Fibroblast of villous mesenchyme (primary cell): ENCODE measurements at regions not wholly inside any gene's neighbourhood (a gene's known extent, or its start where the extent isn't known, plus 50 kb on each side); places are given as distances from the start of the nearest gene placed in this dataset.

Source experiments
- DNase-seq: peaks from one replicate; pipeline ENCODE4 v3.0.0-alpha.2; 2010; ENCODE audit warnings: low read depth
- H3K4me3 ChIP-seq: 2 replicates; pipeline ENCODE4 v1.5.1; 2011; ENCODE audit warnings: low read depth, mild to moderate bottlenecking, low read length
- CTCF ChIP-seq: IDR thresholded peaks from 2 replicates; pipeline ENCODE4 v1.5.1; 2012; ENCODE audit warnings: low read depth, mild to moderate bottlenecking, low read length; ENCODE audit not compliant: insufficient read depth

GRCh38 chr3:90035643-90036042 lies 928.2 kb downstream of the EPHA3 start:
- no peak overlapping the region for H3K4me3 ChIP-seq
- no peak for TF ChIP-seq CTCF
- DNase-seq = no peak

- no peak for DNase-seq
Observed at GRCh38 chr3:90036939-90037469, 929.6 kb downstream of the EPHA3 start.

DNA sequence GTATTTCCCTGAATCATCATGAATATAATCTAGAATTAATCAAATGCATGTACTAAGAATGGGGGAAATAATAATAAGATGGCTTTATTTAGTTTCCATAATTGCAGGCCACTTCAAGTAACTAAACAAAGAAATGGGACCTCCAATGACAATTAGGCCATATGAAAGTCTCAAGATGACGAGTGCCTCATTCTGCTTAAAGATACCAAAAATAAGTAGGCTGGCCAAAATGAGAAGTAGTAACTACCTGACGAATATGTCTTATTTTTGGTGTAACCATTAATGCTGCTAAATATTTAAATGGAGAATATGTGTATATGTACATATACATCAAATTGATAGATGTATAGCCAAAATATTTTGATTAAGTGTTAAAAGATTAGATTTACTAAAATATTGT lies 932.6 kb downstream of the EPHA3 start:
- H3K4me3 ChIP-seq = no peak overlapping the region
- TF ChIP-seq CTCF = no peak
- DNase-seq = no peak

More at GRCh38 chr3:90036939-90037469, 929.6 kb downstream of the EPHA3 start:
- H3K4me3 ChIP-seq = no peak overlapping the region
- no peak for TF ChIP-seq CTCF

GRCh38 chr3:90040554-90040953 lies 933.1 kb downstream of the EPHA3 start:
- TF ChIP-seq CTCF = no peak
- H3K4me3 ChIP-seq = no peak overlapping the region
- no peak for DNase-seq

DNA sequence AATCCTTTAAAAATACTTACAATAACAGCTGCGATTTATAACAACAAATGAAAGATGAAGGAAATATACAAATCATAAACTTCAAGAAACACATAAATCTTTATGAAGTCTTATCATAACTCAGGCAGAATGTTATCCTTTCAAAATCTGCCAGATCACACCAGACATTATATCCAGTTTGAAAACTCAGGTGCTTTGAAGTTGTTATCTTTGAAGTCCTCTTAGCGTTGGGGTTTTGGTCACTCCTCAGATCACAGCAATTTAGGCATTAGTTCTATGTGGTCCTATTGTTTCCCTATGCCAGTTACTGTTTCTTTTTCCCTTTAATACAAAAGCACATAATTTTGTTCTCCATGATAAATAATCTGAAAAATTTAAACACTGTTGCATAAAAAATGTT lies 934.6 kb downstream of the EPHA3 start:
- TF ChIP-seq CTCF = no peak
- no peak for DNase-seq

GRCh38 chr3:90043287-90043686 lies 935.9 kb downstream of the EPHA3 start:
- TF ChIP-seq CTCF = no peak
- H3K4me3 ChIP-seq = no peak overlapping the region
- no peak for DNase-seq

More for the DNA sequence above, 934.6 kb downstream of the EPHA3 start:
- H3K4me3 ChIP-seq = no peak overlapping the region
